ENCODE measurements at regions not wholly inside any gene's neighbourhood (a gene's known extent, or its start where the extent isn't known, plus 50 kb on each side); places are given as distances from the start of the nearest gene placed in this dataset.

DNA sequence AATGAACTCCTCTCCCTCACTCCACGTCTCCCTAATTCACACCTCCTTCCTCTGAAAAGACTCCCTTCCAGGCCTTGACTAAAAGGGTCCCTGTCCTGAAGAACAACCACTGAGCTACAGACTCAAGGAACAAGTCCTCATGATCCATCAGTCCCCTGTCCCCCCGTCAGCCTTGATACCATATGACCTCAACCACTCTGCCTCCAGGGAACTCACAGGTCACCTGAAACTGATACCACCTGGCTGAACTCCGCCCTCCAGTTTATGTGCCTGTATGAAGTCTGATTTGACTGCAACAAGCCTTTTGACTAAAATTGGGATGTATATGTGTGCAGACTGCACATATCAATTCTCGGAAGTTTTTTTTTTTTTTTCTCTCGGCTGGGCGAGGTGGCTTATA lies 88.7 kb downstream of the UGCG start:
- in situ Hi-C loops (cut with MboI; ENCODE audit: low pct_unique_long_range_greater_than_20kb in 2 of 9, low sequenced_read_pairs in 9 of 9, unreplicated experiment in 9 of 9): no loop called here
- no peak for ATAC-seq (replicated peaks in 6 of 8)

DNA sequence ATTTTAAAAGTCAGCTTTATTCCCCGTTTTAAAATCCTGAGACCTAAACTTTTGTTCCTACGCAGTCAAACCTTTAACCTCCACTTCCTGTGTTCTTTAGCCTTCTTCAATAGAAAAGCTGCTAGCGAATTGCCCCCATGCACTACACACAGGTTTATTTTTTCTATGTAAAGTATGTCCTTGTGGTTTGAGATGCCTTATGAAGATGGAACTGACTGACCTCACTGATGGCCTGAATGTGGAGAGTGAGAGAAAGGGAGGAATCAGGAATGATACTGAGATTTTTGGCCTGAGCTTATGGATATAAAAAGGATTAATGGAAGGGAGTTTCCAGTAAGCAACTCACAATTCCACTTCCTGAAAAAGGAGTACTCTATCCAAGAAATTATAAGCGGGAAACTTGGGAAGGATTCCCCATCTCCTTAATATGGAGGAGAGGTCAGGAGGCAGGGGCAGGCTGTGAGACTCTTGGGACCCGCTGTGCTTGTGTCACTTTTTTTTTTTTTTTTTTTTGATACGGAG lies 89.5 kb downstream of the UGCG start:
- Histone ChIP-seq H3K4me3 (no peak overlapping the region), H3K27ac (no peak overlapping the region), H3K4me1 (replicated peaks in 1 of 2) (no peaks in the 10 kb centered on the region)
- peak in 1 of 8 experiments; percentile 52 for ATAC-seq (replicated peaks in 6 of 8)
- in situ Hi-C loops (cut with MboI; ENCODE audit: low pct_unique_long_range_greater_than_20kb in 2 of 9, low sequenced_read_pairs in 9 of 9, unreplicated experiment in 9 of 9): no loop called here
- WGBS, 10 experiments: 21 to 96% (median 79%) methylated on average over 2 to 6 of the region's 6 CpGs

More for the DNA sequence above, 88.7 kb downstream of the UGCG start:
- no peaks in the 10 kb centered on the region for H3K4me1 ChIP-seq (replicated peaks in 1 of 2)
- no peak overlapping the region for H3K27ac ChIP-seq
- 80 to 100% (median 88%) methylated on average over 1 to 6 of the region's 6 CpGs; no CpG with 5 or more reads in 6 of the 10 experiments for WGBS, 10 experiments
- H3K4me3 ChIP-seq: no peak overlapping the region
